Mucosa of descending colon (tissue), 3 donors: ENCODE measurements at regions not wholly inside any gene's neighbourhood (a gene's known extent, or its start where the extent isn't known, plus 50 kb on each side); places are given as distances from the start of the nearest gene placed in this dataset.

ENCODE experiments used
- ATAC-seq: fragments of 200-7000 bp; cut with Tn5 transposase; one replicate; pipeline ENCODE4 v1.9.1; 2020; ENCODE audit warnings: mild to moderate bottlenecking, moderate library complexity
- DNase-seq, 3 donors: peaks; one replicate each; pipeline ENCODE4 v3.0.0-alpha.2; 2020
- H3K36me3 ChIP-seq: fragments of 200-600 bp; one replicate; pipeline ENCODE4 v1.8.0; 2021; ENCODE audit warnings: low read depth, mild to moderate bottlenecking
- H3K4me1 ChIP-seq: fragments of 200-600 bp; one replicate; pipeline ENCODE4 v1.8.0; 2021; ENCODE audit warnings: low read depth, mild to moderate bottlenecking
- H3K4me3 ChIP-seq: fragments of 200-600 bp; one replicate; pipeline ENCODE4 v1.8.0; 2021; ENCODE audit warnings: mild to moderate bottlenecking
- H3K9me3 ChIP-seq: fragments of 200-600 bp; one replicate; pipeline ENCODE4 v1.8.0; 2021; ENCODE audit warnings: mild to moderate bottlenecking
- intact Hi-C, 2 donors: fragments of 100-400 bp; cut with DNase I in 1 of 2; cut with micrococcal nuclease in 1 of 2; formaldehyde crosslinking; loops; one replicate each; pipeline versions ENCODE4 v1.11.0 to v1.11.1; 2022; cut with DNase I, micrococcal nuclease
- TF ChIP-seq, protein P1 (sequence below): fragments of 200-600 bp; IDR thresholded peaks from one replicate; pipeline ENCODE4 v1.8.0; 2022; ENCODE audit warnings: antibody characterized with exemption, mild to moderate bottlenecking
- donor health status: DM: no; HTN: no; CAD: no; lungs with moderate emphysema.
- donor health status: DM: no; HTN: no; CAD: no.
- donor health status: DM: no; HTN: yes; CAD: no.

DNA sequence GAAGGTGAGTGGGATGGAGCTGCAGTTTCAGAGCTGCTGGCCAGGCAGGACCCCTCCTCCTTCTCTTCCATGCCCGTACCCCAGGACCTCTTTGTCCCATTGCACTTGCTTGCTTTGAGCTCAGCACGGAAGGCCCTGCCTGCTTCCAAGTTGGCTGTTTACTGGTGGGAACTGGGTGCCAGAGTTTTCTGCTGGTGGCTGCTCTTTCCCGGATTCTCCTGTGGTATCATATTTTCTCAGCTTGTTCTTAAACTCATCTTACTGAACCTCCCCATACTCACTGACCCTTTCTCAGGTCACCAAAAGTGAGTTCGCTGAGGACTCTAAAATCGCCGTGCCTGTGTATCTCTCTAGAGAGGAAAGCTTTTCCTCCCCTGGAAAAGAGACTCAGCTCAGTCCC is 297.7 kb upstream of the TNP1 start:
- no peak for DNase-seq
- intact Hi-C loops, result no loop called here
- Histone ChIP-seq H3K36me3 (no peaks in the 10 kb centered on the region), H3K9me3 (no peaks in the 10 kb centered on the region), H3K4me1 (no peaks in the 10 kb centered on the region), H3K4me3 (no peak overlapping the region)
- TF ChIP-seq, protein P1, sequence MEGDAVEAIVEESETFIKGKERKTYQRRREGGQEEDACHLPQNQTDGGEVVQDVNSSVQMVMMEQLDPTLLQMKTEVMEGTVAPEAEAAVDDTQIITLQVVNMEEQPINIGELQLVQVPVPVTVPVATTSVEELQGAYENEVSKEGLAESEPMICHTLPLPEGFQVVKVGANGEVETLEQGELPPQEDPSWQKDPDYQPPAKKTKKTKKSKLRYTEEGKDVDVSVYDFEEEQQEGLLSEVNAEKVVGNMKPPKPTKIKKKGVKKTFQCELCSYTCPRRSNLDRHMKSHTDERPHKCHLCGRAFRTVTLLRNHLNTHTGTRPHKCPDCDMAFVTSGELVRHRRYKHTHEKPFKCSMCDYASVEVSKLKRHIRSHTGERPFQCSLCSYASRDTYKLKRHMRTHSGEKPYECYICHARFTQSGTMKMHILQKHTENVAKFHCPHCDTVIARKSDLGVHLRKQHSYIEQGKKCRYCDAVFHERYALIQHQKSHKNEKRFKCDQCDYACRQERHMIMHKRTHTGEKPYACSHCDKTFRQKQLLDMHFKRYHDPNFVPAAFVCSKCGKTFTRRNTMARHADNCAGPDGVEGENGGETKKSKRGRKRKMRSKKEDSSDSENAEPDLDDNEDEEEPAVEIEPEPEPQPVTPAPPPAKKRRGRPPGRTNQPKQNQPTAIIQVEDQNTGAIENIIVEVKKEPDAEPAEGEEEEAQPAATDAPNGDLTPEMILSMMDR, result no peak
- ATAC-seq, result no peak

DNA sequence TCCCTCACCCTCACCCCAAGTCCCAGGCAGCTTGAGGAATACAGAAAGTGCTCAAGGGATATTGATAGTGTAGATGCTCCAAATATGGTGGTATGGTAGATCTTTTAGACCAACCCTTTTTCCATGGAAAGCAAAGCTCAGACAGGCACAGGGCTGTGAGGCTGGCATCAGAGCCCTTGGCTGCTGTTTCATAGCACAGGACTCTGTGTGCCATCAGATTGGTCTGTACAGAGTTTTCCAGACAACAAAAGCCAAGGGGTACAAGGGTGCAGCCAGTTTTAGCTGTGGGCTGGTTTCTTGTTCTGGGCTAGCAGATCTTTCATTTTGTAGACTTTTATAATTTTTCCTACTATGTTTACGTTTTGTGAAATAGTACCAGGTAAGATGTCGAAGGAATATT is 296.9 kb upstream of the TNP1 start:
- Histone ChIP-seq H3K9me3 (no peaks in the 10 kb centered on the region), H3K4me3 (no peak overlapping the region), H3K36me3 (no peaks in the 10 kb centered on the region), H3K4me1 (no peaks in the 10 kb centered on the region)
- DNase-seq, result no peak
- intact Hi-C loops, result no loop called here
- TF ChIP-seq, protein P1, result no peak
- ATAC-seq, result no peak

DNA sequence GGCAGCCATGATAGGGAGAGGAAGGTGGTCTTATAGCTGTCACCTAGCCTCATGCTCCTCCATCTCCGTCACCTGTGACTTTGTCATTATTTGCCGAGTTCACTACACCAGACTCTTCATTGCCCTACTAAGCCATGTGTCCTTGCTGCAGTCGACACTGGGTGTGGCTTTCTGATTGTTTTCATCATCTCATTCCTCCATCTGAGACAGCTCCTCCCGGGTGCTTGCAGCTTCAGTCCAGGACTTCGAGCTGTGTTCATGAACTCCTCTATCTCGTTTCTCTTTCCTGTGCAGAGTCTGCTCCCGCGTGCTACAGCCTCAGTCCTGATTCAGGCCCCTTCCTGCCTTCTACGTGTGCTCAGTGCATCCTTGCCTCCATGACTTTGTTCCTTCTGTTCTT is 295.1 kb upstream of the TNP1 start:
- Histone ChIP-seq H3K36me3 (no peaks in the 10 kb centered on the region), H3K9me3 (no peaks in the 10 kb centered on the region), H3K4me3 (no peak overlapping the region), H3K4me1 (no peaks in the 10 kb centered on the region)
- no peak for ATAC-seq
- DNase-seq, result no peak
- intact Hi-C loops, result no loop called here
- TF ChIP-seq, protein P1, result no peak

- DNase-seq (no peak), ATAC-seq (no peak)
- Histone ChIP-seq H3K4me3 (no peak overlapping the region), H3K36me3 (no peaks in the 10 kb centered on the region), H3K9me3 (no peaks in the 10 kb centered on the region), H3K4me1 (no peaks in the 10 kb centered on the region)
- TF ChIP-seq, protein P1, result no peak
- intact Hi-C loops, result no loop called here
These were observed 293.6 kb upstream of the TNP1 start for GRCh38 chr2:217153510-217153909.

DNA sequence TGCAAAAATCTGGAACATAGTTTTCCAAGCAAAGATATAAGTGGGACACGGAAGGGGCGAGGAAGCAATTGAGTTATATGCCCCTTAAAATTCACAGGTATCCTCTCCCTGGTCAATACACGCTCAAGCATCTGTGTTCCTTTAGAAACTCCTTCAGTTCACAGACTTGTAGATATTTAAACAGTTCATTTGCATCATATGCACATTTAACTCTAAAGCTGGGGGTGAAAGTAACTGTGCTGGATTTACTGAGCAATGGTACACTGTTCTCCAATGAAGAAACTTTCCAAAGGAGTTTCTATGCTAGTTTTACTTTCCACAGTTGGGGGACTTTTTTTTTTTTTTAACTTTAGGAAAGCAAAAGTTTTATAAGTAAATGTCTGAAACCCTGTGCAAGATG is 293.0 kb upstream of the TNP1 start:
- no peaks in the 10 kb centered on the region for H3K4me1 ChIP-seq
- no peak overlapping the region for H3K4me3 ChIP-seq
- DNase-seq (no peak), ATAC-seq (no peak)
- TF ChIP-seq, protein P1, result no peak
- H3K9me3 ChIP-seq, result no peaks in the 10 kb centered on the region
- intact Hi-C loops, result no loop called here
- no peaks in the 10 kb centered on the region for H3K36me3 ChIP-seq

DNA sequence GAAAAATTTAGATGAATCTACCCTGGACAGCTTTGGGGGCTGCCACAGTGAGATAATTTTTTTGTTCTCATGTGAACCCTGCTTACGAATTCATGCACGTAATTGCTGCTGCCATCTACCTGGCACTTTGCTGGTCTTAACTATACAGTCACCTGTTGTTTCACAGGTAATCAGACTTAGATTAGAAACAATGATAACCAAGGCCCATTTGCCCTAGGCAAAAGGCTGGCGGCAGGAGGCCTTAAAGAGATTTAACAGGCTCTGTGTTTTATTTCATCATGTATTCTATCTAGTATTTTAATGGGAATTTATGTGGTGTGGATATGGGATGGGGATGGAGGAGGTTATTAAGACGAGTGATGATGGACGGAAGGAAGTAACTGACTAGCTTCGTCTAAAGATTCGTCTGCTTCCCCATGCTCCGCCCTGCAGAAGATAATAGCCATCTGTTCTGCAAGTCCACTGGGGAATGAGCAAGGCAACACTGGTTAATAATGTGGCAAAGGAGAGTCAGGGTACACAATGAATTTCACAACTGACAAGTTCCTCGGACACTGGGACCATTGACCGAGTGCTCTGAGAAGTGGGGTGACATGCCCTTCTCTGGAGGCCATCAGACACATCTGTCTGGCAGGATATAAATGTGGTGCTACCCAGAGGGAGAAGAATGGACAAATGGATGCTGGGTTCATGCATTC is 291.8 kb upstream of the TNP1 start:
- DNase-seq (no peak), ATAC-seq (no peak)
- intact Hi-C loops, result no loop called here
- Histone ChIP-seq H3K9me3 (no peaks in the 10 kb centered on the region), H3K4me1 (no peaks in the 10 kb centered on the region), H3K36me3 (no peaks in the 10 kb centered on the region), H3K4me3 (no peak overlapping the region)
- TF ChIP-seq, protein P1, result no peak
